ENCODE measurements at regions not wholly inside any gene's neighbourhood (a gene's known extent, or its start where the extent isn't known, plus 50 kb on each side); places are given as distances from the start of the nearest gene placed in this dataset.

DNA sequence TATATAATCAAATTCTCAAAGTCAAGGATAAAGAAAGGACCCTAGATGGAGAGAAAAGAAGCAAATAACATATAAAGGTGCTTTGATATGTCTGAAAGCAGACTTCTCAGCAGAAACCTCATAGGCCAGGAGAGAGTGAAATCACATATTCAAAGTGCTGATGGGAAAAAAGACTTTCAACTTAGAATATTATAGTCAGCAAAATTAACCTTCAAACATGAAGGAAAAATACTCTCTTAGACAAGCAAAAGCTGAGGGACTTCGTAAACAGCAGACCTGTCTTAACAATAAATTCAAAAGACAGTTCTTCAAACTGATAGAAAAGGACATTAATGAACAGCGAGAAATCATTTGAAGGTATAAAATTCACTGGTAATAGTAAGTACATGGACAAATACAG, 107.2 kb upstream of the KCNH7 start:
- Histone ChIP-seq H3K36me3 (ENCODE audit: insufficient read depth, low read length) (no peaks in the 10 kb centered on the region), H4K20me1 (ENCODE audit: insufficient read depth) (no peaks in the 10 kb centered on the region), H3K79me2 (replicated peaks; ENCODE audit: insufficient read depth, low read length) (no peaks in the 10 kb centered on the region), H3K4me2 (ENCODE audit: low read length) (no peak overlapping the region), H3K9ac (ENCODE audit: low read length) (no peak overlapping the region), H3K27me3 (ENCODE audit: insufficient read depth, low read depth, low read length) (no peaks in the 10 kb centered on the region), H3F3A (ENCODE audit: insufficient read depth, low read length, poor library complexity, severe bottlenecking) (no peaks in the 10 kb centered on the region), H3K4me3 (ENCODE audit: low read length) (no peak overlapping the region), H3K9me2 (ENCODE audit: insufficient read depth, low read length) (no peaks in the 10 kb centered on the region), H2AFZ (ENCODE audit: low read depth, low read length) (no peak overlapping the region), H3K9me3 (ENCODE audit: low read length) (no peaks in the 10 kb centered on the region), H3K27ac (ENCODE audit: low read length) (no peak overlapping the region)
- TF ChIP-seq POLR2AphosphoS5 (IDR thresholded peaks at IDR 0.05) (no peak), SMC3 (conservative IDR thresholded peaks at IDR 0.05; ENCODE audit: poor library complexity) (no peak)
- TF ChIP-seq, protein P1, sequence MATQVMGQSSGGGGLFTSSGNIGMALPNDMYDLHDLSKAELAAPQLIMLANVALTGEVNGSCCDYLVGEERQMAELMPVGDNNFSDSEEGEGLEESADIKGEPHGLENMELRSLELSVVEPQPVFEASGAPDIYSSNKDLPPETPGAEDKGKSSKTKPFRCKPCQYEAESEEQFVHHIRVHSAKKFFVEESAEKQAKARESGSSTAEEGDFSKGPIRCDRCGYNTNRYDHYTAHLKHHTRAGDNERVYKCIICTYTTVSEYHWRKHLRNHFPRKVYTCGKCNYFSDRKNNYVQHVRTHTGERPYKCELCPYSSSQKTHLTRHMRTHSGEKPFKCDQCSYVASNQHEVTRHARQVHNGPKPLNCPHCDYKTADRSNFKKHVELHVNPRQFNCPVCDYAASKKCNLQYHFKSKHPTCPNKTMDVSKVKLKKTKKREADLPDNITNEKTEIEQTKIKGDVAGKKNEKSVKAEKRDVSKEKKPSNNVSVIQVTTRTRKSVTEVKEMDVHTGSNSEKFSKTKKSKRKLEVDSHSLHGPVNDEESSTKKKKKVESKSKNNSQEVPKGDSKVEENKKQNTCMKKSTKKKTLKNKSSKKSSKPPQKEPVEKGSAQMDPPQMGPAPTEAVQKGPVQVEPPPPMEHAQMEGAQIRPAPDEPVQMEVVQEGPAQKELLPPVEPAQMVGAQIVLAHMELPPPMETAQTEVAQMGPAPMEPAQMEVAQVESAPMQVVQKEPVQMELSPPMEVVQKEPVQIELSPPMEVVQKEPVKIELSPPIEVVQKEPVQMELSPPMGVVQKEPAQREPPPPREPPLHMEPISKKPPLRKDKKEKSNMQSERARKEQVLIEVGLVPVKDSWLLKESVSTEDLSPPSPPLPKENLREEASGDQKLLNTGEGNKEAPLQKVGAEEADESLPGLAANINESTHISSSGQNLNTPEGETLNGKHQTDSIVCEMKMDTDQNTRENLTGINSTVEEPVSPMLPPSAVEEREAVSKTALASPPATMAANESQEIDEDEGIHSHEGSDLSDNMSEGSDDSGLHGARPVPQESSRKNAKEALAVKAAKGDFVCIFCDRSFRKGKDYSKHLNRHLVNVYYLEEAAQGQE (IDR thresholded peaks at IDR 0.05; ENCODE audit: borderline replicate concordance), result no peak
- TF ChIP-seq, protein P2, sequence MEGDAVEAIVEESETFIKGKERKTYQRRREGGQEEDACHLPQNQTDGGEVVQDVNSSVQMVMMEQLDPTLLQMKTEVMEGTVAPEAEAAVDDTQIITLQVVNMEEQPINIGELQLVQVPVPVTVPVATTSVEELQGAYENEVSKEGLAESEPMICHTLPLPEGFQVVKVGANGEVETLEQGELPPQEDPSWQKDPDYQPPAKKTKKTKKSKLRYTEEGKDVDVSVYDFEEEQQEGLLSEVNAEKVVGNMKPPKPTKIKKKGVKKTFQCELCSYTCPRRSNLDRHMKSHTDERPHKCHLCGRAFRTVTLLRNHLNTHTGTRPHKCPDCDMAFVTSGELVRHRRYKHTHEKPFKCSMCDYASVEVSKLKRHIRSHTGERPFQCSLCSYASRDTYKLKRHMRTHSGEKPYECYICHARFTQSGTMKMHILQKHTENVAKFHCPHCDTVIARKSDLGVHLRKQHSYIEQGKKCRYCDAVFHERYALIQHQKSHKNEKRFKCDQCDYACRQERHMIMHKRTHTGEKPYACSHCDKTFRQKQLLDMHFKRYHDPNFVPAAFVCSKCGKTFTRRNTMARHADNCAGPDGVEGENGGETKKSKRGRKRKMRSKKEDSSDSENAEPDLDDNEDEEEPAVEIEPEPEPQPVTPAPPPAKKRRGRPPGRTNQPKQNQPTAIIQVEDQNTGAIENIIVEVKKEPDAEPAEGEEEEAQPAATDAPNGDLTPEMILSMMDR (IDR thresholded peaks at IDR 0.05; ENCODE audit: poor library complexity, severe bottlenecking), result no peak

DNA sequence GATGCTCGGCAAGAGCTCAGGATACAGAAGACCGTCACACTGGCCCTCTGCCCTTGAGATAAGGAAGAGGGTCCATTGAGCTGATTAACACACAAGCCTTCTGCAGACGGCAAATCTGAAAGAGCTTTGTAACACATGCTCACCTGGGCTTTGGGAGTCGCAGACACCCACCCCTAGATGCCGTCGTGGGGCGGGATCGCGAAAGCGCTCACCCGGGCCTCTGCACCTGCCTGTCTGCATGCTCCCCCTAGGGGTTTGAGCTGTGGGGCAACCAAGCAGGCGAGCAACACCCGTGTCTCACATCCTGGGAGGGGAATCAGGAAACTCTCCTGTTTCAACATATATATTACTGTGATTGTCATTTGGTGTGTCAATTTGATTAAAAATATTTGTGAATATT, 99.8 kb upstream of the KCNH7 start:
- Histone ChIP-seq H3K36me3 (ENCODE audit: insufficient read depth, low read length) (no peaks in the 10 kb centered on the region), H3K4me2 (ENCODE audit: low read length) (no peak overlapping the region), H3K27ac (ENCODE audit: low read length) (no peak overlapping the region), H3K79me2 (replicated peaks; ENCODE audit: insufficient read depth, low read length) (no peaks in the 10 kb centered on the region), H3K27me3 (ENCODE audit: insufficient read depth, low read depth, low read length) (no peaks in the 10 kb centered on the region), H3K9me2 (ENCODE audit: insufficient read depth, low read length) (no peaks in the 10 kb centered on the region), H3K9me3 (ENCODE audit: low read length) (no peaks in the 10 kb centered on the region), H4K20me1 (ENCODE audit: insufficient read depth) (no peaks in the 10 kb centered on the region), H3K9ac (ENCODE audit: low read length) (no peak overlapping the region), H3K4me3 (ENCODE audit: low read length) (no peak overlapping the region), H2AFZ (ENCODE audit: low read depth, low read length) (no peak overlapping the region), H3F3A (ENCODE audit: insufficient read depth, low read length, poor library complexity, severe bottlenecking) (no peaks in the 10 kb centered on the region)
- TF ChIP-seq, protein P1 (IDR thresholded peaks at IDR 0.05; ENCODE audit: borderline replicate concordance), result no peak
- TF ChIP-seq SMC3 (conservative IDR thresholded peaks at IDR 0.05; ENCODE audit: poor library complexity), result no peak
- TF ChIP-seq TAF1 (IDR thresholded peaks at IDR 0.05; ENCODE audit: low read depth), result no peak
- TF ChIP-seq EZH2 (IDR thresholded peaks at IDR 0.05; ENCODE audit: borderline replicate concordance, insufficient read depth, low read length, poor library complexity, severe bottlenecking), result no peak
- no peak for TF ChIP-seq EP300 (conservative IDR thresholded peaks at IDR 0.05; ENCODE audit: poor library complexity, severe bottlenecking)
- no peak for TF ChIP-seq POLR2AphosphoS5 (IDR thresholded peaks at IDR 0.05)
